ENCODE measurements at regions not wholly inside any gene's neighbourhood (a gene's known extent, or its start where the extent isn't known, plus 50 kb on each side); places are given as distances from the start of the nearest gene placed in this dataset.
A peak's percentile ranks its signal among the peaks of the same experiment; 100 is the strongest.

DNA sequence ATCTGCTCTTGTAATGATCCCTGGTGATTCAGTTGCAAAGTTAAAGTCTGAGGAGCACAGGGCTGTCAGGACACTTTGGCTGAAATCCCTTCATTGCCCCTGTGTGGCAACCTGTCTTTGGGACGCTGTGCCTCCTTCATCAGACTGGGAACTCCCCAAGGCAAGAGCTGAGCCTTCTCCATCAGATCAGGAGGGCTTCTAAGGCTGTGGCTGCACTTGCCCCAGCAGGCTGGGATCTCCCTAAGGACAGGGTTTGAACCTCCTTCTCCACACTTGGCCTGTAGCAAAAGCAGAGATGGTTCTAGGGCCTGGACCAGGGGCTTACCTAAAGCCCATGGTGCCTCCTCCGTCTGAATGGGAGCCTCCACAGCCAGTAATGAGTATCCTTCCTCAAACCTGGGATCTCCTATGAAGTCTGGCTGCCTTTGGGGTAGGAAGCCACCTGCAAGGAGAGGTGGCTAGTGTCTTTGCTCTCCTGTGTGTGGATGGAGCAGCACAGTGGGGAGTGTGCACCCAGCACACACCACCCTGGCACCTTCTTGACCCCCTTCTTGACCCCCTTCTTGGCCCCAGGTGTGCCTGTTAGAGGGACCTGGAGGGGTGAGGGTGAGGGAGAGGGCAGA lies 79.0 kb upstream of the NKD1 start:
- DNase-seq = no peak

DNA sequence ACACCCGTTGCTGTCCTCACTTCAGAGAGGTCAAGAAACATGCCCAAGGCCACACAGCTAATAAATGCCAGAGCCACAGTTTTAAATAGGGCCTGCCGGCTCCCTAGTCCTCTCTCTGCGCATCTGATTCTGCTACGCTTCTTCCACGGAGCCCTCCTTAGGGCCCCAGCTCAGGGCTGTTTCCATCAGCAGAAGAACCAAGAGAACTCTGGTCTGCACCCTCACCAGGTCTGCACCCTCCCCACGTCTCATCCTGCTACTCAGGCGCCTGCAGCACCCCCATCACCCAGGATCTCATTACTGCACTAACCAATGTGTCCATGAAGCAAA lies 79.5 kb upstream of the NKD1 start:
- DNase-seq = no peak

- peak; percentile 63 to 70 for DNase-seq
Observed at GRCh38 chr16:50467943-50468748, 80.0 kb upstream of the NKD1 start.

DNA sequence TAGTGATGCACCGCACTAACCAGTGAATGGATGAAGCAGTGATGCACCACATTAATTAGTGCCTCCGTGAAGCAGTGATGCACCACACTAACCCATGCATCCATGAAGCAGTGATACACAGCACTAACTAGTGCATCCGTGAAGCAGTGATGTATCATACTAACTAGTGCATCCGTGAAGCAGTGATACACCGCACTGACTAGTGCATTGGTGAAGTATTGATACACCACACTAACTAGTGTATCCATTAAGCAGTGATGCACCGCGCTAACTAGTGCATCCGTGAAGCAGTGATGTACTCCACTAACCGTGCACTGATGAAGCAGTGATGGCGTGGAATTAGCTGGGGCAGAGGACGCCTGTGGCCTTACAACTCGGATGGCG lies 80.6 kb upstream of the NKD1 start:
- no peak for DNase-seq

DNA sequence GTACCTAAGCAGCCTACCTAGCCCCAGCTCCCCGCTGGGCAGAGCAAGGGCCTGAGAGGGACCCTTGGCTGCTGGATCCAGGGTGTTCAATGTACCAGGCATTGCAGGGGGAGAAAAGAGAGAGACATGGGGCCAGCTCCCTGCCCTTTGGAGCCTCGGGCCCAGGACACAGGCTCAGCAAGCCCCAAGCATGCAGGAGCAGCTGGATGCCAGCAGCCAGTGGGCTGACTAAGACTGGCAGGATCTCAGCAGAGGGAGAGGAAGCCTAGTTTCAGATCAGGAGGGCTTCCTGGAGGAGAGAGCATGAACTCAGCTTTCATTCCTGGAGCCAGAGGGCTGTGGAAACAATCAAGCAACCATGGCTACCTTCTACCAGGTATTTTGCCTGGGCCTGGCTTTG lies 82.0 kb upstream of the NKD1 start:
- DNase-seq = no peak

DNA sequence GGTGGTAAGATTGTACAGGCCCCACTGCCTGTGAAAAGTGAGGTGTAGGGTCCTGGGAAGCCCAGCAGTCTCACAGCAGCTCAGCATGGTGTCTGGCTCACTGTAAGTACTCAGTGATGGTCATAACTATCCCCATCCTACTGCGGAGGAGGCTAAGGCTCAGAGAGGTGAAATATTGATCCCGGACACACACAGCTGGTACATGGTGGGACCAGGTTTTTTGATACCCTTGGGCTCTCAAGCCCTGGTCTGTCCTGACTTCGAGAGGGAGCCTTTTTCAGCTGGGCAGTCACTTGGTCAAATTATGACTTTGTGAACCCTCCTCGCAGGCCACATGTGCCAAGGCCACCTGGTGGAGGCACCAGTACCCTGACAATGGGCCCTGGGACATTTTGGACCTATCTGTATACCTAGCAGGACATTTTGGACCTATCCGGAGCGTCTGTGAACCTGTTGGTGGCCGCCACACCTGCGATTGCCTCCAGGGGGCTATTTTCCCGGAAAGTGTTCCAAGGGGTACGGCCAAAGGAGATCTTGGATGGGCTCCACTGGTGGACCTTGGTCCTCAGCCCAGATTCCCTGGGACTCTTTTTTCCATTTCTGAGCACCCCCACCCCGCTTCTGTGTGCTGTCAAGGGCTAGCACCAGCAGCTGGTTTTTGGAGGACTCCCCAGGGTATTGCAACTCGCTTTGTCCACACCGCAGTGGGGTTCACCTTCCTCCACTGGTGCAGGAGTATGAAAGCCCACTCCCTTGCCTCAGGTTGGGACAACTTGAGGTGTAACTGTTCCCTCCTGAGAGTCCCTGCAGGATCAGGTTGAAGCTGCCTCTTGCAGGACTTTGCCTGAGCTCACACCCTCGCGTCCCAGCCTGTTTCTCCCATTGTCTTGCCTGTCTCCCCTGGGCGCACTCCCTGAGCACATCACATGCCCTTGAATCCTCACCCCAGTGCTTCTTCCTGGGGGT lies 83.6 kb upstream of the NKD1 start:
- DNase-seq = no peak

DNA sequence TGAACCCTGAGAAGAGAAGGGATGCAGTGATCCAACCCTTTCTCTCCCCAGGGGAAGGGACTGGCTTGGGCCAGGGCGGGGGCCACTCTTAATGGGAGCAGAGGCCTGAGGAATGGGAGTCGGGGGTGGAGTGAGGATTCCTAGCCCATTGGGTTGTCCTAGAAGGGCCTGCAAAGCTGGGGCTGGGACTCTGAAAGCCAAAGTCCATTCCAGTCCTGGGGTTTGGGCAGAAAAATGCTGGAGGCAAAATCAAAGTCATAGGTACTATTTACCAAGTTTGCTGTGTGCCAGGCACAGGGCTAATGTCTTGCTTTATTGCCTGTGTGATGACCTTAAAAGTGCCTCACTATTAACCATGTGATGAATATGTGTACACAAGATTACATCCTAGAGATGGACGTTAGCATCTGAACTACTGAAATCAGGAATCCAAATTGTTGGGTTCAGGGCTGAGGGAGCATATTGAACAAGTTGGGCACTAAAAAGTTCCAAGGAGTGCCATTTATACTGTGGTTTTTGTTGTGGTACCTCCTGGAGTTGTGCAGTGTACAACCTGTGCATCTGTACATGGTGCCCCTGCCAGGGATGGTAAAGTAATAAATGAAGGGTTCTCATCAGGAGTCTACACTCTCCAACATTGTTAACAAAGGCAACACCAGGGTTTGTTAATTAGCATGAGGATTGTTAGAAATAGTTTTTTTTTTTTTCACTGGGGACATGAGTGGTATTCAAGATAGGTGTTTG lies 84.4 kb upstream of the NKD1 start:
- no peak for DNase-seq

GRCh38 chr16:50462793-50463507 lies 85.2 kb upstream of the NKD1 start:
- DNase-seq = no peak

GRCh38 chr16:50461400-50461760 lies 86.8 kb upstream of the NKD1 start:
- no peak for DNase-seq

DNA sequence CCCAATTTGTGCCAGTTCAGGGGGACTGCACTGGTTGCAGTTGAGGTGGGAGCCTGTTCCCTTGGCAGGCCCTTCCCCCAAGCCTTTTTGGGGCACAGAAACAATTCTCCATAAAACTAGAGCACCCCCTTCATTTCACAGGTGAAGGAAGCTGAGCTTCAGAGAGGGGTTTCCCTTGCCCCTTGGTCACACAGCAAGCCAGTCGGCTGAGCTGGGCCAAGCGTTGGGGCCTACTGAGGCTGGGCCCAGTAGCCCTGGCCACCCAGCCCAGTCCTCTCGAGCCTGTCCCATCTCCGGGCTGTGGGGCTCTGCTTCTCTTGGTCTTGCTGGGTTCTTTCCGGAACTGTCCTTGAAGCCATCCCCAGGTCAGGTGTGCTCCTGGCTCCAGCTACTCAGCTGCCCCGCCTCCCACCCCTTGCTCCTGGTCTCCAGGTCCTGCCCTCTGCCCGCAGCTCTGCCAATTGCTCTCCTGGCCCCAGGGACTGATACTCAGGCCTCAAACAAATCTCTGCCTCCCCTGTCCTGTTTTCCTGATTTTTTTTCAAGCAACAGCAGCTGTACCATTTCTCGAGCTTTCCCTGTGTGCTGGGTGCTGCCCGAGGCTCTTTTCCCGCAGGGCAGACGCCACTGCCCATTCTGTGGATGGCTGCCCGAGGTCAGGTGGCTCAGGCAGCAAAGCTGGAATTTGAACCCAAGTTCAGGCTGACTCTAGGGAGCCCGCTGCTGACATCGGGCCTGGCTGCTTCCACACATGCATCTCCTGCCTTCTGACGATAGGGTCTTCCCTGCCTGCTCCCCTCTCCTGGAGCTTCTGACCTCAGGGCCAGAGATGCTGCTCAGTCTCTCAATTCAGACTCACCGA lies 87.4 kb upstream of the NKD1 start:
- DNase-seq = no peak

- no peak for DNase-seq
Observed at GRCh38 chr16:50459496-50460080, 88.6 kb upstream of the NKD1 start.

- no peak for DNase-seq
Observed at GRCh38 chr16:50458667-50459495, 89.3 kb upstream of the NKD1 start.

DNA sequence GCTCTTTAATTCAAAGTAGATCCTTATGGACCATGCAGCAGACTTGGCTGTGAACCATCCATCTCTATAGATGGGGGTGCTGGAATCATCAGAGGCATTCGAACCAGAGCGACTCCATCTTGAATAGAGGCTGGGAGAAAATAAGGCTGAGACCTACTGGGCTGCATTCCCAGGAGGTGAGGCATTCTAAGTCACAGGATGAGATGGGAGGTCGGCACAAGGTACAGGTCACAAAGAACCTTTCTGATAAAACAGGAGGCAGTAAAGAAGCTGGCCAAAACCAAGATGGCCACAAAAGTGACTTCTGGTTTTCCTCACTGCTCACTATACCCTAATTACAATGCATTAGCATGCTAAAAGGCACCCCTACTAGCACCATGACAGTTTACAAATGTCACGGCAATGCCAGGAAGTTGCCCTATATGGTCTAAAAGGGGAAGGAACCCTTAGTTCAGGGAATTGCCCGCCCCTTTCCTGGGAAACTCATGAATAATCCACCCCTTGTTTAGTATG lies 89.2 kb upstream of the BRD7 start:
- no peak for DNase-seq

DNA sequence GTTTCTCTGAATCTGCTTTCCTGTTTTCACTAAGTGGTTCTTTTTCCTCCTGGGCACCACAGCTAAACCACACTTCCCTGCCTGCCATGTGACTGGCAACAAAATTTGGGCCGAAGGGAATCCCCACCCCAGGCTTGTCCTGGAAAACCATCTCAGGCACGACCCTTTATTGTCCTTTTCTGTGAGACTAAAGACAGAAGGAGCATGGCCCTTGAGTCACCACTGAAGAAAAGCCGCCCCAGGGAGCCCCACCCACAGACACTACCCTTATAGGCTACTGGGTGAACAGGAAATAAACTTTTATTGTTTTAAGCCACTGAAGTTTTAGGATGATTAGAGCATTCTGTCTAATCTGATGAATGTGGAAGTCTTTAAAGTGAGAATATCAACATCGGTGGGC lies 88.6 kb upstream of the BRD7 start:
- DNase-seq = no peak

DNA sequence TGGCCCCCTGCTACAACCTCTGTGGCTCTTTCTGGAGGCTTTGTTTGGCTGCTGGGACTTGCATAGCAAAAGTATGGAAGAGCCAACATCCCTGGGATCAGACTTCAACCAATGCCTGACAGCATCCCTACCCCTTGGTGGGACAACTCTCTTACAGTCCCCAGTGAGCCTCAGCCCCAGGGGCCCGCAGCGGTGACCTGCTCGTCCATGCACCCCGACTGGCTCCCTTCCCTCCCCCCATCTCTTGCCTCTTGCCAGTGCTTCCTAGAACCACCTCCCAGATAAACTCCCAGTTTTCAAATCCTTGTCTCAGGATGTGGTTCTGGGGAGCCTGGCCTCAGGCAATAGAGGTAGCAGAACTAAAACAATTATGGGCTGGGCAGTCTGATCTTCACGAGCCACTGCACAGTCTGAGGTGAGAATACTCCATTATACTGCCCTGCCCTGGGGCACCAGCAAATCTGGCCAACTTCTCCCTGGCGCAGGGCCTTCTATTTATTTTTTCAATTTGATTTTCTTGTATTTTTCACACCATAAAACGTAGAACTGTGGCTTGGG lies 86.6 kb upstream of the BRD7 start:
- no peak for DNase-seq

DNA sequence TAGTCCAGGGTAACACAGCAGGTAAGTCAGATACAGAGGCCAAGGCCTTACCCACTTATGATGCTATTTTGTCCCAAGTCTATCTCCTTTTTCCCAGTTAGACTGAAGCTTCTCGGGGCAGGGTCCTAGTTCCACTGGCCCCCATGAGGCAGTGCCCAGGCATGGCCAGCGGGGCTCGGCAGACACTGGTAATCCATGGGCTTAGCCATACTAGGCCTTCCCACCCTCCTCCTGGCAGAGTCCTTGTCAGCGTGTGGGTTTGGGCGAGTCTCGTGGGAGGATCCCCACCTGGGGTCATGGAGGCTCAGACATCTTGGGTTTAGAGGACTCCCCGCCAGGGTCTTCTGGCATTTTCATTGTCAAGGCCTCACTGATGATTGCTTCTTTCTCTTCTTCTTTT lies 84.7 kb upstream of the BRD7 start:
- no peak for DNase-seq

- no peak for DNase-seq
Observed at GRCh38 chr16:50451951-50452508, 83.2 kb upstream of the BRD7 start.

- no peak for DNase-seq
Observed at GRCh38 chr16:50450957-50451356, 82.2 kb upstream of the BRD7 start.

GRCh38 chr16:50449800-50450199 lies 81.0 kb upstream of the BRD7 start:
- DNase-seq = no peak
